ENCODE measurements at regions not wholly inside any gene's neighbourhood (a gene's known extent, or its start where the extent isn't known, plus 50 kb on each side); places are given as distances from the start of the nearest gene placed in this dataset.

DNA sequence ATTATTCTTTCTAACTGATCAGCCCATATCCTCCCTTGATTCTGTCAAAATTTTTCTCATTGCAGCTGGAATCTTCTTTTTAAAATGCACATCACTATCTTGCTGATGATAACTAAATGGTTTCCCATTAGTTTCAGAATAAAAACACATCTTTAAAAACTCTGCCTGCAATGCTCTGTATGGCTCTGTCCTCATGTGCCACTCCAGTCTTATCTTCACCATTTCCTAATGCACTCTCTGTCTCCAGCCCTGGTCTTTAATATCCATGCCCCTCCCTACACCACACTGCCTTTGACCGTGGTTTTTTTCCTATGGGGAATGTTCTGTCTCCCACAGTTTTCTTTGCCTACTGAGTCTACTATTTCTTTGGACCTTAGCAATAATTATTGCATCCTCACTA is 244.1 kb upstream of the ARSJ start:
- Histone ChIP-seq H4K91ac (replicated peaks; ENCODE audit: insufficient read length, low read length) (no peak overlapping the region), H3K9me3 (ENCODE audit: insufficient read depth in 2 of 2, low read depth in 1 of 2, low read length in 1 of 2) (no peaks in the 10 kb centered on the region), H3K4me3 (ENCODE audit: extremely low read depth in 1 of 4, insufficient read depth in 2 of 4, low read depth in 3 of 4, low read length in 4 of 4) (no peak overlapping the region), H3K18ac (ENCODE audit: extremely low read depth, low read length) (no peak overlapping the region), H3K4me2 (ENCODE audit: insufficient read depth in 1 of 2, low read depth in 2 of 2, low read length in 2 of 2) (no peak overlapping the region), H3K27me3 (replicated peaks in 1 of 4; ENCODE audit: control insufficient read depth in 3 of 4, extremely low read depth in 1 of 4, insufficient read depth in 3 of 4, low read length in 3 of 4) (no peaks in the 10 kb centered on the region), H3K27ac (ENCODE audit: low read depth, low read length) (no peak overlapping the region), H4K20me1 (replicated peaks in 1 of 2; ENCODE audit: control insufficient read depth in 1 of 2, insufficient read depth in 2 of 2, low read length in 2 of 2) (no peaks in the 10 kb centered on the region), H3K4me1 (replicated peaks in 1 of 4; ENCODE audit: control insufficient read depth in 3 of 4, insufficient read depth in 4 of 4, low read length in 3 of 4) (peaks cover 0 to 5% (median 1%) of the 10 kb centered on the region in 4 experiments; a peak in 1 of 7 replicates), H3K4ac (replicated peaks; ENCODE audit: insufficient read length, low read depth, low read length) (no peak overlapping the region), H4K8ac (ENCODE audit: extremely low read depth, insufficient read depth, low read length) (no peak overlapping the region), H2BK15ac (ENCODE audit: low read length) (no peak overlapping the region), H3K36me3 (ENCODE audit: control insufficient read depth in 2 of 4, insufficient read depth in 4 of 4, low read length in 3 of 4) (no peaks in the 10 kb centered on the region), H3K79me1 (ENCODE audit: low read depth, low read length) (no peaks in the 10 kb centered on the region), H3K56ac (replicated peaks; ENCODE audit: insufficient read length, low read depth, low read length) (no peak overlapping the region), H4K5ac (ENCODE audit: insufficient read length, low read depth, low read length) (no peak overlapping the region), H2AK5ac (ENCODE audit: low read depth, low read length) (no peak overlapping the region), H2BK5ac (ENCODE audit: low read depth, low read length) (no peak overlapping the region), H2BK20ac (ENCODE audit: low read length) (no peak overlapping the region), H3K23ac (ENCODE audit: insufficient read length) (no peak overlapping the region), H3K14ac (ENCODE audit: insufficient read length) (no peak overlapping the region), H3K79me2 (ENCODE audit: control insufficient read depth in 1 of 2, insufficient read depth in 2 of 2, low read length in 2 of 2) (no peaks in the 10 kb centered on the region), H2BK12ac (ENCODE audit: low read depth, low read length) (no peak overlapping the region), H3K23me2 (ENCODE audit: low read depth, low read length) (no peaks in the 10 kb centered on the region; the same call in 1 of the 2 replicates), H2AFZ (ENCODE audit: low read length) (no peak overlapping the region), H2BK120ac (replicated peaks; ENCODE audit: low read depth, low read length) (no peak overlapping the region), H3K9ac (replicated peaks in 1 of 4; ENCODE audit: extremely low read depth in 1 of 4, low read depth in 3 of 4, low read length in 3 of 4) (no peak overlapping the region)
- 100% methylated on average over 1 of the region's 1 CpG; no CpG with 5 or more reads in 1 of the 2 experiments for WGBS, 2 experiments (ENCODE audit: extremely low coverage in 1 of 2, insufficient coverage in 1 of 2, insufficient read length in 1 of 2, insufficient replicate concordance in 2 of 2, low coverage in 1 of 2, low lambda C conversion rate in 2 of 2, missing lambda C conversion rate in 1 of 2)
- ChIA-PET CTCF (ENCODE audit: partially characterized antibody) (no interaction called here), POLR2A (ENCODE audit: partially characterized antibody) (no interaction called here)
- DNase-seq (ENCODE audit: low read depth in 1 of 2, low spot score in 2 of 2) (no peak), FAIRE-seq (no peak)
- TF ChIP-seq MAFK (IDR thresholded peaks at IDR 0.05; ENCODE audit: low read depth, low read length) (no peak), RXRA (IDR thresholded peaks at IDR 0.05; ENCODE audit: insufficient read depth, low read depth, low read length) (no peak), FOSL1 (IDR thresholded peaks at IDR 0.05; ENCODE audit: insufficient read depth, low read depth, low read length) (no peak), KDM4A (IDR thresholded peaks at IDR 0.05; ENCODE audit: low read depth, low read length, severe bottlenecking) (no peak)
- TF ChIP-seq, protein P1, sequence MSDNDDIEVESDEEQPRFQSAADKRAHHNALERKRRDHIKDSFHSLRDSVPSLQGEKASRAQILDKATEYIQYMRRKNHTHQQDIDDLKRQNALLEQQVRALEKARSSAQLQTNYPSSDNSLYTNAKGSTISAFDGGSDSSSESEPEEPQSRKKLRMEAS (IDR thresholded peaks at IDR 0.05), result no peak

Data from H1 (cell line).